PC-9 (cell line): ENCODE measurements at regions not wholly inside any gene's neighbourhood (a gene's known extent, or its start where the extent isn't known, plus 50 kb on each side); places are given as distances from the start of the nearest gene placed in this dataset.

Experiments
- BruUV-seq: library from RNA; stranded (reverse); fragments of 400-500 nt; replicated peaks from 2 replicates; lab custom pipeline; 2021; lab: Mats Ljungman, UMichigan
- CTCF ChIA-PET: fragments of 300-600 bp; sonication (Branson Sonifier 250); formaldehyde crosslinking; loops from one replicate; lab custom pipeline; 2022; ENCODE audit warnings: antibody characterized with exemption; lab: Charles Lee
- POLR2A ChIA-PET: fragments of 300-600 bp; sonication (Branson Sonifier 250); formaldehyde crosslinking; loops from one replicate; lab custom pipeline; 2022; ENCODE audit warnings: antibody characterized with exemption; ENCODE audit not compliant: unreplicated experiment; lab: Charles Lee
- DNase-seq, 2 experiments: peaks; one replicate each; pipeline versions ENCODE4 v3.0.0 to v3.0.0-alpha.2; 2015 to 2022; ENCODE audit warnings: mixed read lengths in 1 of 2
- H2AFZ ChIP-seq: fragments of 200-600 bp; sonication (generic); 2 replicates; pipeline ENCODE4 v1.8.1; 2017; ENCODE audit warnings: antibody characterized with exemption
- H3F3A ChIP-seq: fragments of 200-600 bp; sonication (generic); 2 replicates; pipeline ENCODE4 v1.8.1; 2017; ENCODE audit warnings: antibody characterized with exemption, mild to moderate bottlenecking, low read depth; ENCODE audit not compliant: insufficient read depth
- H3K27ac ChIP-seq: fragments of 200-600 bp; sonication (generic); 2 replicates; pipeline ENCODE4 v1.6.1; 2016; ENCODE audit warnings: mixed run types
- H3K27me3 ChIP-seq: fragments of 200-600 bp; sonication (generic); 2 replicates; pipeline ENCODE4 v1.6.1; 2016; ENCODE audit warnings: low read depth, mixed run types; ENCODE audit not compliant: insufficient read depth
- H3K36me3 ChIP-seq: fragments of 200-600 bp; sonication (generic); 2 replicates; pipeline ENCODE4 v1.6.1; 2016; ENCODE audit warnings: low read depth, mixed run types
- H3K4me1 ChIP-seq: fragments of 200-600 bp; sonication (generic); replicated peaks from 2 replicates; pipeline ENCODE4 v1.6.1; 2016; ENCODE audit warnings: mixed run types; ENCODE audit not compliant: insufficient read depth
- H3K4me2 ChIP-seq: fragments of 200-600 bp; sonication (generic); 2 replicates; pipeline ENCODE4 v1.6.1; 2017; ENCODE audit warnings: mixed run types
- H3K4me3 ChIP-seq: fragments of 200-600 bp; sonication (generic); 2 replicates; pipeline ENCODE4 v1.6.1; 2016; ENCODE audit warnings: mixed run types
- H3K79me2 ChIP-seq: fragments of 200-600 bp; sonication (generic); 2 replicates; pipeline ENCODE4 v1.6.1; 2017; ENCODE audit warnings: low read depth, mixed run types
- H3K9me2 ChIP-seq: fragments of 200-600 bp; sonication (generic); 2 replicates; pipeline ENCODE4 v1.8.1; 2017; ENCODE audit warnings: mild to moderate bottlenecking; ENCODE audit not compliant: insufficient read depth
- H3K9me3 ChIP-seq: fragments of 200-600 bp; sonication (generic); 2 replicates; pipeline ENCODE4 v1.8.1; 2016; ENCODE audit warnings: low read depth; ENCODE audit not compliant: insufficient read depth
- H4K20me1 ChIP-seq: fragments of 200-600 bp; sonication (generic); 2 replicates; pipeline ENCODE4 v1.8.1; 2017; ENCODE audit not compliant: insufficient read depth
- CTCF ChIP-seq: fragments of 200-600 bp; sonication (generic); conservative IDR thresholded peaks from 2 replicates; pipeline ENCODE4 v1.6.1; 2017; ENCODE audit warnings: mixed run types, antibody characterized with exemption, mild to moderate bottlenecking, moderate library complexity
- EZH2 ChIP-seq: fragments of 200-600 bp; sonication (generic); IDR thresholded peaks from 2 replicates; pipeline ENCODE4 v1.8.0; 2017; ENCODE audit warnings: antibody characterized with exemption, low read depth
- intact Hi-C: fragments of 100-400 bp; cut with micrococcal nuclease; formaldehyde crosslinking; loops from one replicate; pipeline ENCODE4 v1.10.0; 2022; ENCODE audit not compliant: unreplicated experiment

- no peak overlapping the region for H3K27ac ChIP-seq
- H3K4me1 ChIP-seq = peaks cover 7% of the 10 kb centered on the region; the same call in 1 of the 2 replicates
- no peaks in the 10 kb centered on the region for H3K27me3 ChIP-seq
- no peak overlapping the region for H3K4me3 ChIP-seq
- POLR2A ChIA-PET = no interaction called here
- no peaks in the 10 kb centered on the region for H4K20me1 ChIP-seq
- H2AFZ ChIP-seq = no peak overlapping the region
- intact Hi-C loops = no loop called here
- no peaks in the 10 kb centered on the region for H3K36me3 ChIP-seq
- TF ChIP-seq EZH2 (no peak), CTCF (no peak)
- no peaks in the 10 kb centered on the region for H3K9me3 ChIP-seq
- no TSS peak for BruUV-seq
- no peaks in the 10 kb centered on the region for H3F3A ChIP-seq
- no peaks in the 10 kb centered on the region for H3K79me2 ChIP-seq
- no peaks in the 10 kb centered on the region for H3K9me2 ChIP-seq
- H3K4me2 ChIP-seq = peak overlapping the region; percentile 28; the same call in 1 of the 2 replicates
- DNase-seq = no peak
- CTCF ChIA-PET = no interaction called here
Measured at GRCh38 chr13:40494946-40495620, 171.4 kb downstream of the FOXO1 start.

- no peaks in the 10 kb centered on the region for H3K36me3 ChIP-seq
- H3K27me3 ChIP-seq = no peaks in the 10 kb centered on the region
- no peak for TF ChIP-seq CTCF
- no peak for TF ChIP-seq EZH2
- BruUV-seq = no TSS peak
- peak overlapping the region; percentile 28 for H3K4me2 ChIP-seq
- no peaks in the 10 kb centered on the region for H3K9me3 ChIP-seq
- DNase-seq = no peak
- H3K79me2 ChIP-seq = no peaks in the 10 kb centered on the region
- H3K4me3 ChIP-seq = no peak overlapping the region
- CTCF ChIA-PET = no interaction called here
- H3K27ac ChIP-seq = no peak overlapping the region
- no peak overlapping the region for H2AFZ ChIP-seq
- intact Hi-C loops = no loop called here
- POLR2A ChIA-PET = no interaction called here
- no peaks in the 10 kb centered on the region for H4K20me1 ChIP-seq
- no peaks in the 10 kb centered on the region for H3K9me2 ChIP-seq
- peaks cover 7% of the 10 kb centered on the region; the same call in 1 of the 2 replicates for H3K4me1 ChIP-seq
- H3F3A ChIP-seq = no peaks in the 10 kb centered on the region
Measured at GRCh38 chr13:40495621-40496001, 170.8 kb downstream of the FOXO1 start.

GRCh38 chr13:40496035-40496810 lies 170.2 kb downstream of the FOXO1 start:
- intact Hi-C loops = no loop called here
- BruUV-seq = no TSS peak
- TF ChIP-seq CTCF = no peak
- ChIA-PET POLR2A (no interaction called here), CTCF (no interaction called here)
- no peak overlapping the region for H3K4me3 ChIP-seq
- H3K4me1 ChIP-seq = peaks cover 7% of the 10 kb centered on the region; the same call in 1 of the 2 replicates
- no peaks in the 10 kb centered on the region for H3K79me2 ChIP-seq
- no peaks in the 10 kb centered on the region for H3K27me3 ChIP-seq
- H4K20me1 ChIP-seq = no peaks in the 10 kb centered on the region
- no peaks in the 10 kb centered on the region for H3K9me2 ChIP-seq
- H3F3A ChIP-seq = no peaks in the 10 kb centered on the region
- no peaks in the 10 kb centered on the region for H3K9me3 ChIP-seq
- H3K36me3 ChIP-seq = no peaks in the 10 kb centered on the region
- no peak overlapping the region for H2AFZ ChIP-seq
- no peak overlapping the region for H3K27ac ChIP-seq
- no peak for DNase-seq
- H3K4me2 ChIP-seq = peak overlapping the region; percentile 28; the same call in 1 of the 2 replicates
